Right lobe of liver (tissue), 4 donors: ENCODE measurements at regions not wholly inside any gene's neighbourhood (a gene's known extent, or its start where the extent isn't known, plus 50 kb on each side); places are given as distances from the start of the nearest gene placed in this dataset.

Experiments used
- POLR2A ChIP-seq: fragments of 450-650 bp; IDR thresholded peaks from one replicate; pipeline ENCODE4 v1.6.1; 2017; ENCODE audit warnings: antibody characterized with exemption, mild to moderate bottlenecking
- TF ChIP-seq, protein P1 (sequence below), 4 donors: fragments of 200-600 bp in 3 of 4; fragments of 450-650 bp in 1 of 4; IDR thresholded peaks; one replicate each; pipeline versions ENCODE4 v1.5.1 to v1.8.0; 2016 to 2022; ENCODE audit warnings: antibody characterized with exemption in 4 of 4, mild to moderate bottlenecking in 2 of 4
- donor health status: DM: no; HTN: no; CAD: no.
- donor health status: DM: no; HTN: no; CAD: no.
- donor health status: DM: no; HTN: yes; CAD: no.

DNA sequence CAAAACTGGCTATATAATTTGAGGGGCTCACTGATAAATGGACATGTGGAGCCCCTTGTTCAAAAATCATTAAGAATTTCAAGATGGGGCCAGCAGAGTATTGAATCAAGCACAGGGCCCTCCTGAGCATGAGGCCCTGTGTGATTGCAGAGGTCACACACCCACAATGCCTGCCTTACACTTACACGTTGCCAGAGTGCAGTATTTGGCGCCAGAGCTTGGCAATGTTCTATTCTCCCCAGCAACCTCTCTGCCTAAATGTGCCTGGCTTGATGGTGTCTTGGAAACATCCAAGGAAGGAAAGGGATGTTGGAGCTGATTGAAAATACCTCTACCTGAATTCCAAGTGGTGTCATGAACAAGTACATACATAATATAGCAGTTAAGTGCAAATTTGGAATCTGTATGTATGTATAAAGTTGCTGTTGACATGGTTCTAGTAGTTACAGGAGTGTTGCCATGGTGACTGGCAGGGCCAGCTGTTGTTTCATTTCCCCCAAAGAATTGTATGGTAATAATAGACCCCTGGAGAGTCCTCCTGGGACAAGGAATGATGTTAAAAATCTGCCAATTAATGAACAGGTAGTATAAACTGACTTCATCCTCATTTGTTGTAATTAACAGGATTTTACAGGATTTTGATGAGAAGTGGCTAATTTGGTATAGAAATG lies 205.7 kb upstream of the NAV2 start:
- TF ChIP-seq, protein P1, sequence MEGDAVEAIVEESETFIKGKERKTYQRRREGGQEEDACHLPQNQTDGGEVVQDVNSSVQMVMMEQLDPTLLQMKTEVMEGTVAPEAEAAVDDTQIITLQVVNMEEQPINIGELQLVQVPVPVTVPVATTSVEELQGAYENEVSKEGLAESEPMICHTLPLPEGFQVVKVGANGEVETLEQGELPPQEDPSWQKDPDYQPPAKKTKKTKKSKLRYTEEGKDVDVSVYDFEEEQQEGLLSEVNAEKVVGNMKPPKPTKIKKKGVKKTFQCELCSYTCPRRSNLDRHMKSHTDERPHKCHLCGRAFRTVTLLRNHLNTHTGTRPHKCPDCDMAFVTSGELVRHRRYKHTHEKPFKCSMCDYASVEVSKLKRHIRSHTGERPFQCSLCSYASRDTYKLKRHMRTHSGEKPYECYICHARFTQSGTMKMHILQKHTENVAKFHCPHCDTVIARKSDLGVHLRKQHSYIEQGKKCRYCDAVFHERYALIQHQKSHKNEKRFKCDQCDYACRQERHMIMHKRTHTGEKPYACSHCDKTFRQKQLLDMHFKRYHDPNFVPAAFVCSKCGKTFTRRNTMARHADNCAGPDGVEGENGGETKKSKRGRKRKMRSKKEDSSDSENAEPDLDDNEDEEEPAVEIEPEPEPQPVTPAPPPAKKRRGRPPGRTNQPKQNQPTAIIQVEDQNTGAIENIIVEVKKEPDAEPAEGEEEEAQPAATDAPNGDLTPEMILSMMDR (IDR thresholded peaks at IDR 0.05) = no peak
- TF ChIP-seq POLR2A = no peak
